OCI-LY7 (cell line): ENCODE measurements at regions not wholly inside any gene's neighbourhood (a gene's known extent, or its start where the extent isn't known, plus 50 kb on each side); places are given as distances from the start of the nearest gene placed in this dataset.

Experiments used
- CTCF ChIP-seq: fragments of 200-600 bp; sonication (generic); conservative IDR thresholded peaks from 2 replicates; pipeline ENCODE4 v1.5.1; 2014; ENCODE audit warnings: mild to moderate bottlenecking, antibody characterized with exemption, low read length, moderate library complexity, mixed read lengths
- EZH2phosphoT487 ChIP-seq: fragments of 200-600 bp; sonication (generic); IDR thresholded peaks from 2 replicates; pipeline ENCODE4 v1.6.1; 2018; ENCODE audit warnings: low read depth, borderline replicate concordance, mild to moderate bottlenecking, mixed run types, antibody characterized with exemption, low read length, moderate library complexity, mixed read lengths

GRCh38 chr12:104889735-104890134 is 68.4 kb downstream of the SLC41A2 start:
- no peak for TF ChIP-seq CTCF
- TF ChIP-seq EZH2phosphoT487: no peak
